Body of pancreas (tissue), 4 donors: ENCODE measurements at regions not wholly inside any gene's neighbourhood (a gene's known extent, or its start where the extent isn't known, plus 50 kb on each side); places are given as distances from the start of the nearest gene placed in this dataset.

Experiments
- ATAC-seq: fragments of 150-250 bp; one replicate; pipeline ENCODE4 v1.9.1; 2016
- DNase-seq, 4 donors: peaks; one replicate each; pipeline ENCODE4 v3.0.0-alpha.2; 2019
- H3K27ac ChIP-seq, 4 donors: fragments of 200-600 bp; sonication (generic); 1 replicate in 3 of 4; 2 replicates in 1 of 4; pipeline versions ENCODE4 v1.5.1 to v1.6.1; 2016 to 2019; ENCODE audit warnings: mild to moderate bottlenecking in 1 of 4, mixed read lengths in 1 of 4, moderate library complexity in 1 of 4
- H3K27me3 ChIP-seq, 2 donors: fragments of 200-600 bp; sonication (generic); one replicate each; pipeline ENCODE4 v1.6.0; 2016; ENCODE audit warnings: mild to moderate bottlenecking in 1 of 2
- H3K36me3 ChIP-seq, 2 donors: fragments of 200-600 bp; sonication (generic); replicated peaks in 1 of 2; 2 replicates each; pipeline ENCODE4 v1.5.1; 2016; ENCODE audit warnings: low read depth in 2 of 2; ENCODE audit not compliant: insufficient read depth in 1 of 2
- H3K4me1 ChIP-seq: fragments of 200-600 bp; sonication (generic); one replicate; pipeline ENCODE4 v1.6.0; 2016
- H3K4me3 ChIP-seq, 2 donors: fragments of 200-600 bp; sonication (generic); 1 replicate in 1 of 2; 2 replicates in 1 of 2; pipeline ENCODE4 v1.5.1; 2016 to 2019
- H3K9me3 ChIP-seq, 3 donors: fragments of 200-600 bp; sonication (generic); 1 replicate in 2 of 3; 2 replicates in 1 of 3; pipeline ENCODE4 v1.5.1; 2016
- CTCF ChIP-seq, 7 experiments: fragments of 450-650 bp in 4 of 7; fragments of 200-600 bp in 3 of 7; sonication (generic) in 3 of 7; IDR thresholded peaks; one replicate each; pipeline ENCODE4 v1.5.1; 2016 to 2019; ENCODE audit warnings: antibody characterized with exemption in 7 of 7
- POLR2A ChIP-seq, 3 donors: fragments of 450-650 bp; IDR thresholded peaks; one replicate each; pipeline ENCODE4 v1.6.1; 2016; ENCODE audit warnings: antibody characterized with exemption in 3 of 3, mild to moderate bottlenecking in 2 of 3
- whole genome bisulfite sequencing, 2 donors: methylation state at CpG; one replicate each; pipeline ENCODE4 v1.1.5; 2017; 5-methylcytosine and 5-hydroxymethylcytosine counted together
- intact Hi-C: fragments of 100-400 bp; cut with DNase I; formaldehyde crosslinking; loops from one replicate; pipeline ENCODE4 v1.15.1; 2023

- Histone ChIP-seq H3K4me3 (peak overlapping the region in 1 of 2 donors; percentile 5), H3K27me3 (no peaks in the 10 kb centered on the region), H3K9me3 (no peaks in the 10 kb centered on the region), H3K4me1 (no peaks in the 10 kb centered on the region), H3K27ac (no peak overlapping the region), H3K36me3 (no peaks in the 10 kb centered on the region)
- DNase-seq = no peak
- intact Hi-C loops = no loop called here
- TF ChIP-seq CTCF (IDR thresholded peaks at IDR 0.05) (no peak), POLR2A (IDR thresholded peaks at IDR 0.05) (no peak)
- WGBS, 2 donors = 78 to 80% methylated on average over 5 of the region's 5 CpGs
- ATAC-seq = no peak
These were observed 506.4 kb upstream of the THBS1 start for GRCh38 chr15:39074341-39074985.

GRCh38 chr15:39075311-39075710 lies 505.6 kb upstream of the THBS1 start:
- Histone ChIP-seq H3K36me3 (no peaks in the 10 kb centered on the region), H3K27me3 (no peaks in the 10 kb centered on the region), H3K9me3 (no peaks in the 10 kb centered on the region), H3K4me1 (no peaks in the 10 kb centered on the region), H3K27ac (no peak overlapping the region), H3K4me3 (no peak overlapping the region)
- WGBS, 2 donors = 40 to 43% methylated on average over 3 of the region's 3 CpGs
- ATAC-seq = no peak
- intact Hi-C loops = no loop called here
- TF ChIP-seq CTCF (IDR thresholded peaks at IDR 0.05) = no peak
- no peak for TF ChIP-seq POLR2A (IDR thresholded peaks at IDR 0.05)
- DNase-seq = no peak

GRCh38 chr15:39075756-39076341 lies 505.0 kb upstream of the THBS1 start:
- no peak for ATAC-seq
- no peak overlapping the region for H3K4me3 ChIP-seq
- intact Hi-C loops = no loop called here
- H3K4me1 ChIP-seq = no peaks in the 10 kb centered on the region
- DNase-seq = no peak
- H3K27me3 ChIP-seq = no peaks in the 10 kb centered on the region
- H3K9me3 ChIP-seq = no peaks in the 10 kb centered on the region
- WGBS, 2 donors = 84 to 92% methylated on average over 7 of the region's 7 CpGs
- no peak for TF ChIP-seq CTCF (IDR thresholded peaks at IDR 0.05)
- no peak for TF ChIP-seq POLR2A (IDR thresholded peaks at IDR 0.05)
- H3K27ac ChIP-seq = no peak overlapping the region
- H3K36me3 ChIP-seq = no peaks in the 10 kb centered on the region

- intact Hi-C loops = no loop called here
- no peak for ATAC-seq
- Histone ChIP-seq H3K9me3 (no peaks in the 10 kb centered on the region), H3K27me3 (no peaks in the 10 kb centered on the region), H3K4me1 (no peaks in the 10 kb centered on the region), H3K4me3 (no peak overlapping the region), H3K27ac (no peak overlapping the region), H3K36me3 (no peaks in the 10 kb centered on the region)
- TF ChIP-seq POLR2A (IDR thresholded peaks at IDR 0.05) (no peak), CTCF (IDR thresholded peaks at IDR 0.05) (no peak)
- WGBS, 2 donors = 95% methylated on average over 3 of the region's 3 CpGs
- no peak for DNase-seq
These were observed 502.9 kb upstream of the THBS1 start for GRCh38 chr15:39078026-39078425.

- intact Hi-C loops = no loop called here
- 61 to 65% methylated on average over 6 of the region's 6 CpGs for WGBS, 2 donors
- DNase-seq (no peak), ATAC-seq (no peak)
- TF ChIP-seq CTCF (IDR thresholded peaks at IDR 0.05) (no peak), POLR2A (IDR thresholded peaks at IDR 0.05) (no peak)
- Histone ChIP-seq H3K4me1 (no peaks in the 10 kb centered on the region), H3K9me3 (no peaks in the 10 kb centered on the region), H3K27me3 (no peaks in the 10 kb centered on the region), H3K27ac (no peak overlapping the region), H3K36me3 (no peaks in the 10 kb centered on the region), H3K4me3 (no peak overlapping the region)
These were observed 501.5 kb upstream of the THBS1 start for GRCh38 chr15:39079296-39079847.
